ENCODE measurements at regions not wholly inside any gene's neighbourhood (a gene's known extent, or its start where the extent isn't known, plus 50 kb on each side); places are given as distances from the start of the nearest gene placed in this dataset.

GRCh38 chr18:65436430-65436829 lies 314.4 kb upstream of the CDH7 start:
- H3K36me3 ChIP-seq (ENCODE audit: control insufficient read depth, insufficient read depth, low read length), result no peaks in the 10 kb centered on the region
- TF ChIP-seq CTCF (conservative IDR thresholded peaks at IDR 0.05 in 1 of 2, IDR thresholded peaks at IDR 0.05 in 1 of 2; ENCODE audit: low read depth in 1 of 2, low read length in 2 of 2) (no peak), EZH2 (IDR thresholded peaks at IDR 0.05; ENCODE audit: low read length, missing control alignments) (no peak)

GRCh38 chr18:65435534-65435933 lies 315.3 kb upstream of the CDH7 start:
- Histone ChIP-seq H3K9ac (ENCODE audit: insufficient read depth, low read length) (no peak overlapping the region), H3K36me3 (ENCODE audit: control insufficient read depth, insufficient read depth, low read length) (no peaks in the 10 kb centered on the region), H3K9me3 (ENCODE audit: control insufficient read depth, insufficient read depth, low read depth, low read length) (no peaks in the 10 kb centered on the region), H3K79me2 (ENCODE audit: control insufficient read depth, insufficient read depth, low read length) (no peaks in the 10 kb centered on the region), H3K4me1 (ENCODE audit: control insufficient read depth, extremely low read depth, insufficient read depth, low read length) (no peaks in the 10 kb centered on the region), H2AFZ (ENCODE audit: low read length) (no peak overlapping the region), H3K27ac (ENCODE audit: insufficient read depth, low read length) (no peak overlapping the region), H3K4me3 (replicated peaks in 1 of 4; ENCODE audit: control extremely low read depth in 1 of 4, insufficient read depth in 1 of 4, low read depth in 3 of 4, low read length in 4 of 4) (no peak overlapping the region), H3K4me2 (ENCODE audit: extremely low read depth, insufficient read depth, low read length) (no peak overlapping the region), H4K20me1 (ENCODE audit: control insufficient read depth, extremely low read depth, insufficient read depth, low read length) (no peaks in the 10 kb centered on the region), H3K27me3 (ENCODE audit: control insufficient read depth, insufficient read depth, low read length) (no peaks in the 10 kb centered on the region)
- TF ChIP-seq EZH2 (IDR thresholded peaks at IDR 0.05; ENCODE audit: low read length, missing control alignments) (no peak), CTCF (conservative IDR thresholded peaks at IDR 0.05 in 1 of 2, IDR thresholded peaks at IDR 0.05 in 1 of 2; ENCODE audit: low read depth in 1 of 2, low read length in 2 of 2) (no peak)
- no peak for DNase-seq (ENCODE audit: low read depth in 2 of 2)

More at GRCh38 chr18:65436430-65436829, 314.4 kb upstream of the CDH7 start:
- Histone ChIP-seq H3K4me3 (replicated peaks in 1 of 4; ENCODE audit: control extremely low read depth in 1 of 4, insufficient read depth in 1 of 4, low read depth in 3 of 4, low read length in 4 of 4) (no peak overlapping the region), H2AFZ (ENCODE audit: low read length) (no peak overlapping the region), H3K27me3 (ENCODE audit: control insufficient read depth, insufficient read depth, low read length) (no peaks in the 10 kb centered on the region), H3K9ac (ENCODE audit: insufficient read depth, low read length) (no peak overlapping the region), H3K79me2 (ENCODE audit: control insufficient read depth, insufficient read depth, low read length) (no peaks in the 10 kb centered on the region), H3K4me2 (ENCODE audit: extremely low read depth, insufficient read depth, low read length) (no peak overlapping the region), H3K9me3 (ENCODE audit: control insufficient read depth, insufficient read depth, low read depth, low read length) (no peaks in the 10 kb centered on the region), H4K20me1 (ENCODE audit: control insufficient read depth, extremely low read depth, insufficient read depth, low read length) (no peaks in the 10 kb centered on the region), H3K4me1 (ENCODE audit: control insufficient read depth, extremely low read depth, insufficient read depth, low read length) (no peaks in the 10 kb centered on the region), H3K27ac (ENCODE audit: insufficient read depth, low read length) (no peak overlapping the region)
- DNase-seq (ENCODE audit: low read depth in 2 of 2), result no peak

- H3K9me3 ChIP-seq (ENCODE audit: control insufficient read depth, insufficient read depth, low read depth, low read length), result no peaks in the 10 kb centered on the region
- TF ChIP-seq CTCF (conservative IDR thresholded peaks at IDR 0.05 in 1 of 2, IDR thresholded peaks at IDR 0.05 in 1 of 2; ENCODE audit: low read depth in 1 of 2, low read length in 2 of 2), result no peak
- TF ChIP-seq EZH2 (IDR thresholded peaks at IDR 0.05; ENCODE audit: low read length, missing control alignments), result no peak
- H3K4me1 ChIP-seq (ENCODE audit: control insufficient read depth, extremely low read depth, insufficient read depth, low read length), result no peaks in the 10 kb centered on the region
- H3K27ac ChIP-seq (ENCODE audit: insufficient read depth, low read length), result no peak overlapping the region
- no peak overlapping the region for H3K4me2 ChIP-seq (ENCODE audit: extremely low read depth, insufficient read depth, low read length)
- no peak overlapping the region for H3K4me3 ChIP-seq (replicated peaks in 1 of 4; ENCODE audit: control extremely low read depth in 1 of 4, insufficient read depth in 1 of 4, low read depth in 3 of 4, low read length in 4 of 4)
- H3K36me3 ChIP-seq (ENCODE audit: control insufficient read depth, insufficient read depth, low read length), result no peaks in the 10 kb centered on the region
- no peaks in the 10 kb centered on the region for H4K20me1 ChIP-seq (ENCODE audit: control insufficient read depth, extremely low read depth, insufficient read depth, low read length)
- no peaks in the 10 kb centered on the region for H3K79me2 ChIP-seq (ENCODE audit: control insufficient read depth, insufficient read depth, low read length)
- H3K27me3 ChIP-seq (ENCODE audit: control insufficient read depth, insufficient read depth, low read length), result no peaks in the 10 kb centered on the region
- no peak overlapping the region for H3K9ac ChIP-seq (ENCODE audit: insufficient read depth, low read length)
- DNase-seq (ENCODE audit: low read depth in 2 of 2), result no peak
- H2AFZ ChIP-seq (ENCODE audit: low read length), result no peak overlapping the region
Observed at GRCh38 chr18:65429601-65430000, 321.2 kb upstream of the CDH7 start.

Measured in fibroblast of lung (primary cell).